ENCODE measurements at regions not wholly inside any gene's neighbourhood (a gene's known extent, or its start where the extent isn't known, plus 50 kb on each side); places are given as distances from the start of the nearest gene placed in this dataset.

GRCh38 chr5:23026252-23027170, 173.4 kb upstream of the CDH12 start:
- ChIA-PET POLR2A (ENCODE audit: low non-redundant PET) (no interaction called here), CTCF (no interaction called here)

DNA sequence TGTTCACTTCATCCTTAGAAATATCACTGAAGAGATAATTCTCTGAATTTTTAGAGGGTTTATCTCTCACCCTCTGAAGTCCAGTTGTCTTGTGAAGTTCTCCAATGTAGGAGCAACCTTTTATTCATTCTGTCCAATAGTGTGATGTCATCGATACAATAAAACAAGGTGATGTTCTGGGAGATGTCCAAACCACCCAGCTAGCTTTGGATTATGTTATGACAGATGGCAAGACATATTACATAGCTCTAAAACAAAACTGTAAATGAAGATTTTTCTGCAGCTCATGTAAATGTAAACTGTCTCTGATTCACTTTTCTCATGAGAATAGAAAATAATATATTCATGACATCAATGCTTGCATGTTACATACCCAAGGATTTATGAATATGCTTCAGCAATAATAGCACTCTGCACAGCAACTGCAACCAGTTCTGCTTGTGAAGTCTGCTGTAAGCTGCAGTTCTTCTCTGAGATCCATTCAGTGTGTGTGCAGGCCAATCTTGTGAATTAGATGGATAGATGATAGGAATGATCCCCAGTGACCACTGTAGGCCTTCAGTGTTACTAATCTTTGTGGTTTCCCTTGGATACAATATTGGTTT, 172.6 kb upstream of the CDH12 start:
- intact Hi-C loops (cut with micrococcal nuclease; ENCODE audit: unreplicated experiment), result no loop called here
- H3K27me3 ChIP-seq (replicated peaks; ENCODE audit: insufficient read depth, low read depth, low read length, poor library complexity), result no peaks in the 10 kb centered on the region
- no peak for DNase-seq (ENCODE audit: low spot score)
- TF ChIP-seq EZH2 (IDR thresholded peaks at IDR 0.05; ENCODE audit: borderline replicate concordance, low read depth, low read length, poor library complexity, severe bottlenecking), result no peak
- TF ChIP-seq, protein P1, sequence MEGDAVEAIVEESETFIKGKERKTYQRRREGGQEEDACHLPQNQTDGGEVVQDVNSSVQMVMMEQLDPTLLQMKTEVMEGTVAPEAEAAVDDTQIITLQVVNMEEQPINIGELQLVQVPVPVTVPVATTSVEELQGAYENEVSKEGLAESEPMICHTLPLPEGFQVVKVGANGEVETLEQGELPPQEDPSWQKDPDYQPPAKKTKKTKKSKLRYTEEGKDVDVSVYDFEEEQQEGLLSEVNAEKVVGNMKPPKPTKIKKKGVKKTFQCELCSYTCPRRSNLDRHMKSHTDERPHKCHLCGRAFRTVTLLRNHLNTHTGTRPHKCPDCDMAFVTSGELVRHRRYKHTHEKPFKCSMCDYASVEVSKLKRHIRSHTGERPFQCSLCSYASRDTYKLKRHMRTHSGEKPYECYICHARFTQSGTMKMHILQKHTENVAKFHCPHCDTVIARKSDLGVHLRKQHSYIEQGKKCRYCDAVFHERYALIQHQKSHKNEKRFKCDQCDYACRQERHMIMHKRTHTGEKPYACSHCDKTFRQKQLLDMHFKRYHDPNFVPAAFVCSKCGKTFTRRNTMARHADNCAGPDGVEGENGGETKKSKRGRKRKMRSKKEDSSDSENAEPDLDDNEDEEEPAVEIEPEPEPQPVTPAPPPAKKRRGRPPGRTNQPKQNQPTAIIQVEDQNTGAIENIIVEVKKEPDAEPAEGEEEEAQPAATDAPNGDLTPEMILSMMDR (conservative IDR thresholded peaks at IDR 0.05; ENCODE audit: low read depth, low read length), result no peak
- BruUV-seq (replicated peaks), result no TSS peak
- no peaks in the 10 kb centered on the region for H3K36me3 ChIP-seq (ENCODE audit: insufficient read depth, low read length, poor library complexity, severe bottlenecking)
- peaks cover 6% of the 10 kb centered on the region for H3K4me1 ChIP-seq (ENCODE audit: insufficient read depth, low read length, poor library complexity, severe bottlenecking)
- no peak overlapping the region for H3K27ac ChIP-seq (ENCODE audit: low read depth, low read length, poor library complexity, severe bottlenecking)
- H3K9me3 ChIP-seq (ENCODE audit: low read depth, low read length, poor library complexity, severe bottlenecking), result no peaks in the 10 kb centered on the region
- H3K4me3 ChIP-seq (ENCODE audit: low read depth, low read length, poor library complexity, severe bottlenecking), result no peak overlapping the region
- ChIA-PET POLR2A (ENCODE audit: low non-redundant PET) (no interaction called here), CTCF (no interaction called here)

More at GRCh38 chr5:23026252-23027170, 173.4 kb upstream of the CDH12 start:
- TF ChIP-seq, protein P1 (conservative IDR thresholded peaks at IDR 0.05; ENCODE audit: low read depth, low read length), result no peak
- TF ChIP-seq EZH2 (IDR thresholded peaks at IDR 0.05; ENCODE audit: borderline replicate concordance, low read depth, low read length, poor library complexity, severe bottlenecking), result no peak
- Histone ChIP-seq H3K9me3 (ENCODE audit: low read depth, low read length, poor library complexity, severe bottlenecking) (no peaks in the 10 kb centered on the region), H3K4me1 (ENCODE audit: insufficient read depth, low read length, poor library complexity, severe bottlenecking) (peaks cover 6% of the 10 kb centered on the region), H3K27ac (ENCODE audit: low read depth, low read length, poor library complexity, severe bottlenecking) (no peak overlapping the region), H3K27me3 (replicated peaks; ENCODE audit: insufficient read depth, low read depth, low read length, poor library complexity) (no peaks in the 10 kb centered on the region), H3K36me3 (ENCODE audit: insufficient read depth, low read length, poor library complexity, severe bottlenecking) (no peaks in the 10 kb centered on the region), H3K4me3 (ENCODE audit: low read depth, low read length, poor library complexity, severe bottlenecking) (no peak overlapping the region)
- BruUV-seq (replicated peaks), result no TSS peak
- DNase-seq (ENCODE audit: low spot score), result peak; percentile 27
- intact Hi-C loops (cut with micrococcal nuclease; ENCODE audit: unreplicated experiment), result no loop called here

DNA sequence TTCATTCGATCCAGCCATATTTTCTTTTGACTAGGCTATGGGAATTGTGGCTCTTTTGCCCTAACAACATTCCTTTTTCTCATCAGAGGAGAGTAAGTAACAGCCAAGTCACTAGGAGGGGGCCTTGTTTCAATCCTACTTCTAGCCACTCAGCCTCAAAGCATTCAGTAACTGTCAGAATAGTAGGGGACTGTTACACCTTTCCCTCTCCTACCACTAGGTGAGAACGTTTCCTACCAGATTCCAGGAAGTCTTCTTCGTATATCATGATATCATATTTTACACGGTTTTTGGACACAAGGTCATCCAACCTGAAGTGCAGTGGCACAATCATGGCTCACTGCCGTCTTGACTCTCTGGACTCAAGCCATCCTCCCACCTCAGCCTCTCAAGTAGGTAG, 171.3 kb upstream of the CDH12 start:
- Histone ChIP-seq H3K4me3 (ENCODE audit: low read depth, low read length, poor library complexity, severe bottlenecking) (no peak overlapping the region), H3K27ac (ENCODE audit: low read depth, low read length, poor library complexity, severe bottlenecking) (no peak overlapping the region), H3K36me3 (ENCODE audit: insufficient read depth, low read length, poor library complexity, severe bottlenecking) (no peaks in the 10 kb centered on the region), H3K27me3 (replicated peaks; ENCODE audit: insufficient read depth, low read depth, low read length, poor library complexity) (no peaks in the 10 kb centered on the region), H3K9me3 (ENCODE audit: low read depth, low read length, poor library complexity, severe bottlenecking) (no peaks in the 10 kb centered on the region), H3K4me1 (ENCODE audit: insufficient read depth, low read length, poor library complexity, severe bottlenecking) (peaks cover 6% of the 10 kb centered on the region)
- no peak for TF ChIP-seq EZH2 (IDR thresholded peaks at IDR 0.05; ENCODE audit: borderline replicate concordance, low read depth, low read length, poor library complexity, severe bottlenecking)
- TF ChIP-seq, protein P1 (conservative IDR thresholded peaks at IDR 0.05; ENCODE audit: low read depth, low read length), result no peak
- DNase-seq (ENCODE audit: low spot score), result no peak
- CTCF ChIA-PET, result no interaction called here
- POLR2A ChIA-PET (ENCODE audit: low non-redundant PET), result no interaction called here
- intact Hi-C loops (cut with micrococcal nuclease; ENCODE audit: unreplicated experiment), result no loop called here
- no TSS peak for BruUV-seq (replicated peaks)
